B cell (primary cell): ENCODE measurements at regions not wholly inside any gene's neighbourhood (a gene's known extent, or its start where the extent isn't known, plus 50 kb on each side); places are given as distances from the start of the nearest gene placed in this dataset.
"Not testable (repeated sequence)": the region's sequence is repeated elsewhere in the genome, so short reads cannot be mapped to it uniquely, and the experiment has no call there.

Experiments used
- ATAC-seq: fragments of 200-7000 bp; cut with Tn5 transposase; one replicate; pipeline ENCODE4 v1.10.0; 2021; ENCODE audit warnings: low read depth, mild to moderate bottlenecking, moderate number of reproducible peaks, moderate library complexity
- CTCF ChIA-PET: fragments of 350-600 bp; sonication (Branson Sonifier 250); formaldehyde crosslinking; loops from one replicate; lab custom pipeline; 2021; ENCODE audit warnings: antibody characterized with exemption, inconsistent platforms; lab: Charles Lee
- POLR2A ChIA-PET: fragments of 350-600 bp; sonication (Branson Sonifier 250); formaldehyde crosslinking; loops from one replicate; lab custom pipeline; 2021; ENCODE audit warnings: antibody characterized with exemption; lab: Charles Lee
- DNase-seq: peaks from one replicate; pipeline ENCODE4 v3.0.0; 2013
- H2AFZ ChIP-seq: 2 replicates; pipeline ENCODE4 v1.6.1; 2012; ENCODE audit warnings: mild to moderate bottlenecking, low read depth, low read length; ENCODE audit not compliant: insufficient read depth, poor library complexity, severe bottlenecking
- H3K27ac ChIP-seq, 2 donors: 1 replicate in 1 of 2; 2 replicates in 1 of 2; pipeline ENCODE4 v1.5.1; 2012 to 2013; ENCODE audit warnings: low read length in 2 of 2, mild to moderate bottlenecking in 2 of 2, moderate library complexity in 1 of 2
- H3K27me3 ChIP-seq, 4 experiments: fragments of 200-600 bp in 1 of 4; sonication (generic) in 1 of 4; replicated peaks in 1 of 4; 1 replicate in 2 of 4; 2 replicates in 2 of 4; pipeline versions ENCODE4 v1.6.1 to v1.7.0; 2013 to 2016; ENCODE audit warnings: low read length in 3 of 4, mild to moderate bottlenecking in 2 of 4, mixed read lengths in 1 of 4, moderate library complexity in 1 of 4; ENCODE audit not compliant: insufficient read depth in 4 of 4, control insufficient read depth in 3 of 4; ENCODE audit errors: control extremely low read depth in 1 of 4
- H3K36me3 ChIP-seq, 2 experiments: replicated peaks in 1 of 2; 1 replicate in 1 of 2; 2 replicates in 1 of 2; pipeline versions ENCODE4 v1.6.1 to v1.7.1; 2013; ENCODE audit warnings: low read length in 1 of 2; ENCODE audit not compliant: insufficient read depth in 2 of 2, control insufficient read depth in 1 of 2; ENCODE audit errors: control extremely low read depth in 1 of 2, extremely low read depth in 1 of 2
- H3K4me1 ChIP-seq, 2 donors: fragments of 200-600 bp in 1 of 2; sonication (generic) in 1 of 2; 1 replicate in 1 of 2; 2 replicates in 1 of 2; pipeline versions ENCODE4 v1.5.1 to v1.6.1; 2013 to 2017; ENCODE audit warnings: low read length in 2 of 2; ENCODE audit not compliant: control insufficient read depth in 2 of 2, insufficient read depth in 2 of 2
- H3K4me2 ChIP-seq: replicated peaks from 2 replicates; pipeline ENCODE3; 2012; ENCODE audit warnings: mild to moderate bottlenecking, low read depth, low read length; ENCODE audit not compliant: poor library complexity, severe bottlenecking
- H3K4me3 ChIP-seq, 5 experiments: fragments of 200-600 bp in 1 of 5; sonication (generic) in 1 of 5; 1 replicate in 3 of 5; 2 replicates in 2 of 5; pipeline versions ENCODE4 v1.5.1 to v1.7.0; 2011 to 2016; ENCODE audit warnings: low read length in 4 of 5, mild to moderate bottlenecking in 4 of 5, low read depth in 2 of 5, control low read depth in 1 of 5, moderate library complexity in 1 of 5; ENCODE audit not compliant: insufficient read depth in 1 of 5; ENCODE audit errors: control extremely low read depth in 1 of 5, extremely low read depth in 1 of 5
- H3K79me2 ChIP-seq: fragments of 200-600 bp; sonication (generic); one replicate; pipeline ENCODE4 v1.6.0; 2016; ENCODE audit warnings: low read length; ENCODE audit not compliant: control insufficient read depth, insufficient read depth
- H3K9ac ChIP-seq: fragments of 200-600 bp; sonication (generic); 2 replicates; pipeline ENCODE4 v1.6.1; 2017; ENCODE audit warnings: mild to moderate bottlenecking, low read length, moderate library complexity
- H3K9me3 ChIP-seq, 3 donors: one replicate each; pipeline versions ENCODE4 v1.6.1 to v1.7.1; 2013; ENCODE audit warnings: low read length in 2 of 3; ENCODE audit not compliant: control insufficient read depth in 2 of 3, insufficient read depth in 1 of 3; ENCODE audit errors: control extremely low read depth in 1 of 3
- H4K20me1 ChIP-seq: 2 replicates; pipeline ENCODE4 v1.6.0; 2012; ENCODE audit warnings: mild to moderate bottlenecking, low read length; ENCODE audit not compliant: insufficient read depth, control insufficient read depth, poor library complexity, severe bottlenecking
- H3K27ac Mint-ChIP-seq: one replicate; pipeline ENCODE4 v1.8.0; 2021; ENCODE audit warnings: mixed read lengths
- H3K27me3 Mint-ChIP-seq: one replicate; pipeline ENCODE4 v1.8.0; 2021; ENCODE audit warnings: mixed read lengths
- H3K4me1 Mint-ChIP-seq: one replicate; pipeline ENCODE4 v1.8.0; 2021; ENCODE audit warnings: mixed read lengths
- H3K4me3 Mint-ChIP-seq: one replicate; pipeline ENCODE4 v1.8.0; 2021; ENCODE audit warnings: mixed read lengths
- H3K9me3 Mint-ChIP-seq: one replicate; pipeline ENCODE4 v1.8.0; 2022; ENCODE audit warnings: mixed read lengths; ENCODE audit not compliant: insufficient read depth
- EZH2 ChIP-seq: IDR thresholded peaks from 2 replicates; pipeline ENCODE4 v1.6.1; 2012; ENCODE audit warnings: borderline replicate concordance, low read depth, mild to moderate bottlenecking, moderate library complexity, low read length; ENCODE audit not compliant: insufficient read depth, poor library complexity, severe bottlenecking
- WGBS: methylation state at CpG from one replicate; pipeline ENCODE4 v1.1.5; 2013; ENCODE audit warnings: missing lambda C conversion rate; ENCODE audit not compliant: insufficient coverage; 5-methylcytosine and 5-hydroxymethylcytosine counted together
- intact Hi-C: fragments of 100-400 bp; cut with micrococcal nuclease; formaldehyde crosslinking; loops from one replicate; pipeline ENCODE4 v1.10.0; 2022
- TF ChIP-seq, protein P1 (sequence below): fragments of 200-600 bp; IDR thresholded peaks from one replicate; pipeline ENCODE4 v1.8.0; 2022; ENCODE audit warnings: antibody characterized with exemption, mild to moderate bottlenecking

DNA sequence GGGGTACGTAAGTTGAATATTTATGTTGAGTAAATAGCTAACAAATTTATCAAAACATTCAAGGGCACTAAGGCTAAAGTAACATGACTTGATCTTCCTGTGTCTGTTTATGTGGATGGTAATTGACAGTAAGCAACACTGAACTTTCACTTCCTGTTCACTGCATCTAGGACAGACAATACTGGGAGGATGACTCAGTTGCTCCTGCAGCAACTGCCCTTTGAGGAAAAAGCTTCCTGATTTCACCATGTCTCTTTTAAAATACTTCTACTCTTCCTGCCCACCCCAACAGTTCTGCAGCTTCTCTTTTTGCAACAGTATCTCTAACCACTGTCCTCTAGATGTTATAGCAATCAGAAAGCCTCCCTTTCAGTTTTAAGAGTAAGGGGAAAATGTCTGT lies 76.6 kb upstream of the HGF start:
- intact Hi-C loops = no loop called here
- no peak overlapping the region for H3K27ac ChIP-seq
- H3K4me3 Mint-ChIP-seq = peak overlapping the region; percentile 40
- ATAC-seq = peak; percentile 49
- CTCF ChIA-PET = interaction anchor here (1.0 kb wide), 1 partner anchor 8 kb away, joined by 3 read pairs; no protein-coding TSS in a partner anchor
- H3K27me3 Mint-ChIP-seq = no peaks in the 10 kb centered on the region
- H2AFZ ChIP-seq = no peak overlapping the region
- H3K36me3 ChIP-seq = no peaks in the 10 kb centered on the region
- DNase-seq = peak; percentile 5
- WGBS = no CpG with 5 or more reads among the region's 1 CpG
- peaks cover 5 to 10% of the 10 kb centered on the region in 2 donors for H3K4me1 ChIP-seq
- H3K9me3 Mint-ChIP-seq = peaks cover 2% of the 10 kb centered on the region
- H3K27me3 ChIP-seq = no peaks in the 10 kb centered on the region
- no peak overlapping the region for H3K4me3 ChIP-seq
- H3K9me3 ChIP-seq = no peaks in the 10 kb centered on the region
- no peak for TF ChIP-seq EZH2
- TF ChIP-seq, protein P1, sequence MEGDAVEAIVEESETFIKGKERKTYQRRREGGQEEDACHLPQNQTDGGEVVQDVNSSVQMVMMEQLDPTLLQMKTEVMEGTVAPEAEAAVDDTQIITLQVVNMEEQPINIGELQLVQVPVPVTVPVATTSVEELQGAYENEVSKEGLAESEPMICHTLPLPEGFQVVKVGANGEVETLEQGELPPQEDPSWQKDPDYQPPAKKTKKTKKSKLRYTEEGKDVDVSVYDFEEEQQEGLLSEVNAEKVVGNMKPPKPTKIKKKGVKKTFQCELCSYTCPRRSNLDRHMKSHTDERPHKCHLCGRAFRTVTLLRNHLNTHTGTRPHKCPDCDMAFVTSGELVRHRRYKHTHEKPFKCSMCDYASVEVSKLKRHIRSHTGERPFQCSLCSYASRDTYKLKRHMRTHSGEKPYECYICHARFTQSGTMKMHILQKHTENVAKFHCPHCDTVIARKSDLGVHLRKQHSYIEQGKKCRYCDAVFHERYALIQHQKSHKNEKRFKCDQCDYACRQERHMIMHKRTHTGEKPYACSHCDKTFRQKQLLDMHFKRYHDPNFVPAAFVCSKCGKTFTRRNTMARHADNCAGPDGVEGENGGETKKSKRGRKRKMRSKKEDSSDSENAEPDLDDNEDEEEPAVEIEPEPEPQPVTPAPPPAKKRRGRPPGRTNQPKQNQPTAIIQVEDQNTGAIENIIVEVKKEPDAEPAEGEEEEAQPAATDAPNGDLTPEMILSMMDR = no peak
- POLR2A ChIA-PET = no interaction called here
- no peak overlapping the region for H3K9ac ChIP-seq
- no peaks in the 10 kb centered on the region for H4K20me1 ChIP-seq
- H3K79me2 ChIP-seq = no peaks in the 10 kb centered on the region
- peaks cover 12% of the 10 kb centered on the region for H3K4me1 Mint-ChIP-seq
- H3K27ac Mint-ChIP-seq = no peak overlapping the region
- H3K4me2 ChIP-seq = peak overlapping the region; percentile 26

DNA sequence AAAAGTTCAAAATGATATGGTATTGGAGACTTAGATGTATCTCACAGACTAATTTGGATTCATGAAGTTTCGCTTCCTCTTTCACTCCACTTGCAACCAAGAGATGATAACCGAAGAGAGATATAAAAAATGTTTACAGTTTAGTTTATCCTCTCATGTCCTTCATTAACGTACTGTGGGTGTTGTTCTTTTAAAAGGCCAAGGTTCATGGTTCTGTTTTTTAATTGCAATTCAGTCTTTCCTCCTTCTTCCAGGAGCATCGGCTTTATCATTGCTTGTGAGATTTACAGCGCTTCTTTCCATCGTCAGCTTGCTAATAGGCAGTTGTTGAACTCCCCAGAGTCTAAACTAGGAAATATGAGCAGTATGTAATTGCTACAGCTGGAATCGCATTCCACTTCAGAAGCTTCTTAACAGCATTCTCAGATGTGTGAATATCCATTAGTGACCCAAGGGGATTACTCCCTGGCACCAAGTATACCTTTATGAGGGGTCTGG lies 75.9 kb upstream of the HGF start:
- H3K4me3 Mint-ChIP-seq = peak overlapping the region; percentile 73
- H3K4me1 ChIP-seq = peaks cover 5 to 10% of the 10 kb centered on the region in 2 donors
- H3K4me3 ChIP-seq = peak overlapping the region in 2 of 5 experiments; percentile 20 to 67
- H3K27ac ChIP-seq = no peak overlapping the region
- no peaks in the 10 kb centered on the region for H4K20me1 ChIP-seq
- DNase-seq (peak; percentile 24), ATAC-seq (no peak)
- H3K27me3 Mint-ChIP-seq = no peaks in the 10 kb centered on the region
- peak overlapping the region; percentile 26 for H2AFZ ChIP-seq
- H3K9ac ChIP-seq = no peak overlapping the region
- CTCF ChIA-PET = interaction anchor here (1.0 kb wide), 1 partner anchor 9 kb away, joined by 3 read pairs; no protein-coding TSS in a partner anchor
- H3K4me1 Mint-ChIP-seq = peaks cover 12% of the 10 kb centered on the region
- no peaks in the 10 kb centered on the region for H3K36me3 ChIP-seq
- no CpG with 5 or more reads among the region's 7 CpGs for WGBS
- intact Hi-C loops = no loop called here
- no peaks in the 10 kb centered on the region for H3K79me2 ChIP-seq
- TF ChIP-seq EZH2 = no peak
- TF ChIP-seq, protein P1 = no peak
- H3K27me3 ChIP-seq = no peaks in the 10 kb centered on the region
- H3K4me2 ChIP-seq = peak overlapping the region; percentile 26
- no peaks in the 10 kb centered on the region for H3K9me3 ChIP-seq
- POLR2A ChIA-PET = no interaction called here
- H3K9me3 Mint-ChIP-seq = peaks cover 5% of the 10 kb centered on the region
- peak overlapping the region; percentile 54 for H3K27ac Mint-ChIP-seq

DNA sequence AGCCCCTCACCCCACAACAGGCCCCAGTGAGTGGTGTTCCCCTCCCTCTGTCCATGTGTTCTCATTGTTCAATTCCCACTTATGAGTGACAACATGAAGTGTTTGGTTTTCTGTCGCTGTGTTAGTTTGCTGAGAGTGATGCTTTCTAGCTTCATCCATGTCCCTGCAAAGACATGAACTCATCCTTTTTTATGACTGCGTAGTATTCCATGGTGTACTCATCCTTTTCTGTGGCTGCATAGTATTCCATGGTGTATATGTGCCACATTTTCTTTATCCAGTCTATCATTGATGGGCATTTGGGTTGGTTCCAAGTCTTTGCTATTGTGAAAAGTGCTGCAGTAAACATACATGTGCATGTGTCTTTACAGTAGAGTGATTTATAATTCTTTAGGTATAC lies 73.8 kb upstream of the HGF start:
- H3K4me2 ChIP-seq, H3K9me3 Mint-ChIP-seq, H3K79me2 ChIP-seq, H3K4me1 ChIP-seq, DNase-seq, H3K9ac ChIP-seq, POLR2A ChIA-PET, H3K27ac Mint-ChIP-seq, H3K27me3 ChIP-seq, H2AFZ ChIP-seq, H3K27me3 Mint-ChIP-seq, H3K4me3 ChIP-seq, H3K9me3 ChIP-seq, CTCF ChIA-PET, H3K27ac ChIP-seq, ATAC-seq, intact Hi-C loops, H3K36me3 ChIP-seq, H4K20me1 ChIP-seq, H3K4me3 Mint-ChIP-seq: not testable (repeated sequence)
- no CpG with 5 or more reads among the region's 2 CpGs for WGBS
- H3K4me1 Mint-ChIP-seq = peaks cover 12% of the 10 kb centered on the region
